ENCODE measurements at regions not wholly inside any gene's neighbourhood (a gene's known extent, or its start where the extent isn't known, plus 50 kb on each side); places are given as distances from the start of the nearest gene placed in this dataset.

GRCh38 chr5:93884254-93884653, 142.9 kb upstream of the POU5F2 start:
- TF ChIP-seq CTCF (IDR thresholded peaks at IDR 0.05) (no peak), POLR2AphosphoS5 (IDR thresholded peaks at IDR 0.05) (no peak)
